ENCODE measurements at regions not wholly inside any gene's neighbourhood (a gene's known extent, or its start where the extent isn't known, plus 50 kb on each side); places are given as distances from the start of the nearest gene placed in this dataset.
A peak's percentile ranks its signal among the peaks of the same experiment; 100 is the strongest.

GRCh38 chr10:107689323-107689722 is 524.8 kb upstream of the SORCS1 start:
- BruUV-seq (replicated peaks) = no TSS peak
- Histone ChIP-seq H3K27ac (ENCODE audit: low read depth, low read length, poor library complexity, severe bottlenecking) (no peak overlapping the region), H3K9me3 (ENCODE audit: low read length) (no peaks in the 10 kb centered on the region), H3K36me3 (ENCODE audit: insufficient read depth, low read length) (no peaks in the 10 kb centered on the region), H4K20me1 (ENCODE audit: insufficient read depth, low read length) (no peaks in the 10 kb centered on the region), H2AFZ (ENCODE audit: low read length) (no peak overlapping the region), H3K9me2 (ENCODE audit: insufficient read depth, low read length) (no peaks in the 10 kb centered on the region), H3K4me1 (ENCODE audit: insufficient read depth, low read length, poor library complexity, severe bottlenecking) (no peaks in the 10 kb centered on the region), H3K79me2 (ENCODE audit: insufficient read depth, low read depth, low read length) (no peaks in the 10 kb centered on the region), H3K4me2 (ENCODE audit: low read length) (no peak overlapping the region), H3K4me3 (ENCODE audit: low read depth, low read length, poor library complexity, severe bottlenecking) (no peak overlapping the region)
- intact Hi-C loops (cut with micrococcal nuclease; ENCODE audit: unreplicated experiment) = no loop called here
- CTCF ChIA-PET (ENCODE audit: unreplicated experiment) = no interaction called here
- POLR2A ChIA-PET = no interaction called here
- DNase-seq (ENCODE audit: low spot score) = no peak
- TF ChIP-seq EZH2phosphoT487 (IDR thresholded peaks at IDR 0.05; ENCODE audit: borderline replicate concordance, low read depth, low read length) = no peak
- TF ChIP-seq CTCF (conservative IDR thresholded peaks at IDR 0.05; ENCODE audit: low read length) = no peak

- no peak overlapping the region for H3K4me3 ChIP-seq (ENCODE audit: low read depth, low read length, poor library complexity, severe bottlenecking)
- H3K9me3 ChIP-seq (ENCODE audit: low read length) = no peaks in the 10 kb centered on the region
- no peak overlapping the region for H3K27ac ChIP-seq (ENCODE audit: low read depth, low read length, poor library complexity, severe bottlenecking)
- no peaks in the 10 kb centered on the region for H3K36me3 ChIP-seq (ENCODE audit: insufficient read depth, low read length)
- CTCF ChIA-PET (ENCODE audit: unreplicated experiment) = no interaction called here
- DNase-seq (ENCODE audit: low spot score) = no peak
- POLR2A ChIA-PET = no interaction called here
- no peak overlapping the region for H2AFZ ChIP-seq (ENCODE audit: low read length)
- H3K4me2 ChIP-seq (ENCODE audit: low read length) = no peak overlapping the region
- no peaks in the 10 kb centered on the region for H3K9me2 ChIP-seq (ENCODE audit: insufficient read depth, low read length)
- no peaks in the 10 kb centered on the region for H4K20me1 ChIP-seq (ENCODE audit: insufficient read depth, low read length)
- intact Hi-C loops (cut with micrococcal nuclease; ENCODE audit: unreplicated experiment) = no loop called here
- no peaks in the 10 kb centered on the region for H3K79me2 ChIP-seq (ENCODE audit: insufficient read depth, low read depth, low read length)
- H3K4me1 ChIP-seq (ENCODE audit: insufficient read depth, low read length, poor library complexity, severe bottlenecking) = no peaks in the 10 kb centered on the region
- no TSS peak for BruUV-seq (replicated peaks)
- TF ChIP-seq EZH2phosphoT487 (IDR thresholded peaks at IDR 0.05; ENCODE audit: borderline replicate concordance, low read depth, low read length) = no peak
- no peak for TF ChIP-seq CTCF (conservative IDR thresholded peaks at IDR 0.05; ENCODE audit: low read length)
Observed at GRCh38 chr10:107687701-107688100, 523.2 kb upstream of the SORCS1 start.

GRCh38 chr10:107686095-107686494 is 521.6 kb upstream of the SORCS1 start:
- Histone ChIP-seq H3K79me2 (ENCODE audit: insufficient read depth, low read depth, low read length) (no peaks in the 10 kb centered on the region), H3K27ac (ENCODE audit: low read depth, low read length, poor library complexity, severe bottlenecking) (no peak overlapping the region), H3K4me3 (ENCODE audit: low read depth, low read length, poor library complexity, severe bottlenecking) (no peak overlapping the region), H3K4me2 (ENCODE audit: low read length) (no peak overlapping the region), H3K36me3 (ENCODE audit: insufficient read depth, low read length) (no peaks in the 10 kb centered on the region), H3K9me3 (ENCODE audit: low read length) (no peaks in the 10 kb centered on the region), H3K9me2 (ENCODE audit: insufficient read depth, low read length) (no peaks in the 10 kb centered on the region), H2AFZ (ENCODE audit: low read length) (no peak overlapping the region; the same call in 1 of the 2 replicates), H4K20me1 (ENCODE audit: insufficient read depth, low read length) (no peaks in the 10 kb centered on the region), H3K4me1 (ENCODE audit: insufficient read depth, low read length, poor library complexity, severe bottlenecking) (no peaks in the 10 kb centered on the region)
- ChIA-PET POLR2A (interaction anchor here (0.7 kb wide), 1 partner anchor 470 kb away, joined by 3 read pairs; no protein-coding TSS in a partner anchor), CTCF (ENCODE audit: unreplicated experiment) (no interaction called here)
- TF ChIP-seq CTCF (conservative IDR thresholded peaks at IDR 0.05; ENCODE audit: low read length) (no peak), EZH2phosphoT487 (IDR thresholded peaks at IDR 0.05; ENCODE audit: borderline replicate concordance, low read depth, low read length) (no peak)
- intact Hi-C loops (cut with micrococcal nuclease; ENCODE audit: unreplicated experiment) = no loop called here
- no TSS peak for BruUV-seq (replicated peaks)
- DNase-seq (ENCODE audit: low spot score) = peak; percentile 4

All from OCI-LY7 (cell line).